Activated T-cell treated with anti-CD3 and anti-CD28 coated beads for 48 hours (primary cell): ENCODE measurements at regions not wholly inside any gene's neighbourhood (a gene's known extent, or its start where the extent isn't known, plus 50 kb on each side); places are given as distances from the start of the nearest gene placed in this dataset.
"Not testable (repeated sequence)": the region's sequence is repeated elsewhere in the genome, so short reads cannot be mapped to it uniquely, and the experiment has no call there.

Experiments
- DNase-seq: peaks from one replicate; pipeline ENCODE4 v3.0.0-alpha.2; 2020; ENCODE audit warnings: low read depth

- DNase-seq: no peak
Observed at GRCh38 chr14:98916036-98916435, 356.0 kb downstream of the BCL11B start.

- no peak for DNase-seq
Observed at GRCh38 chr14:98916476-98916875, 355.5 kb downstream of the BCL11B start.

- DNase-seq: no peak
Observed at GRCh38 chr14:98919434-98919833, 352.6 kb downstream of the BCL11B start.

GRCh38 chr14:98921306-98921705, 350.7 kb downstream of the BCL11B start:
- not testable (repeated sequence) for DNase-seq

GRCh38 chr14:98923596-98923995, 348.4 kb downstream of the BCL11B start:
- no peak for DNase-seq

GRCh38 chr14:98924046-98924445, 348.0 kb downstream of the BCL11B start:
- no peak for DNase-seq

- DNase-seq: no peak
Observed at GRCh38 chr14:98925354-98926040, 346.5 kb downstream of the BCL11B start.

- DNase-seq: no peak
Observed at GRCh38 chr14:98926146-98926545, 345.9 kb downstream of the BCL11B start.

- DNase-seq: no peak
Observed at GRCh38 chr14:98926801-98927200, 345.2 kb downstream of the BCL11B start.

GRCh38 chr14:98927986-98928385, 344.0 kb downstream of the BCL11B start:
- DNase-seq: no peak

- no peak for DNase-seq
Observed at GRCh38 chr14:98928418-98928817, 343.6 kb downstream of the BCL11B start.

- DNase-seq: no peak
Observed at GRCh38 chr14:98931126-98931525, 340.9 kb downstream of the BCL11B start.

GRCh38 chr14:98931911-98932310, 340.1 kb downstream of the BCL11B start:
- DNase-seq: peak; percentile 26

- DNase-seq: no peak
Observed at GRCh38 chr14:98932431-98933325, 339.3 kb downstream of the BCL11B start.

- DNase-seq: not testable (repeated sequence)
Observed at GRCh38 chr14:98934569-98934968, 337.4 kb downstream of the BCL11B start.

- DNase-seq: no peak
Observed at GRCh38 chr14:98935921-98936320, 336.1 kb downstream of the BCL11B start.

- no peak for DNase-seq
Observed at GRCh38 chr14:98937021-98937420, 335.0 kb downstream of the BCL11B start.

- no peak for DNase-seq
Observed at GRCh38 chr14:98937712-98938505, 334.1 kb downstream of the BCL11B start.

GRCh38 chr14:98940693-98941437, 331.1 kb downstream of the BCL11B start:
- DNase-seq: no peak

- DNase-seq: no peak
Observed at GRCh38 chr14:98941481-98941880, 330.5 kb downstream of the BCL11B start.

- no peak for DNase-seq
Observed at GRCh38 chr14:98943907-98944306, 328.1 kb downstream of the BCL11B start.

- no peak for DNase-seq
Observed at GRCh38 chr14:98944989-98945388, 327.0 kb downstream of the BCL11B start.
